Prostate gland (tissue), 2 donors: ENCODE measurements at regions not wholly inside any gene's neighbourhood (a gene's known extent, or its start where the extent isn't known, plus 50 kb on each side); places are given as distances from the start of the nearest gene placed in this dataset.

Experiments used
- DNase-seq: peaks from one replicate; pipeline ENCODE4 v3.0.0-alpha.2; 2019; ENCODE audit warnings: low spot score
- H3K27ac ChIP-seq, 2 donors: fragments of 200-600 bp; sonication (generic); 2 replicates each; pipeline ENCODE4 v1.5.1; 2017 to 2019
- H3K27me3 ChIP-seq: fragments of 200-600 bp; sonication (generic); replicated peaks from 2 replicates; pipeline ENCODE4 v1.5.1; 2019; ENCODE audit not compliant: insufficient read depth
- H3K36me3 ChIP-seq, 2 donors: fragments of 200-600 bp; sonication (generic); 1 replicate in 1 of 2; 2 replicates in 1 of 2; pipeline versions ENCODE4 v1.5.1 to v1.8.1; 2017 to 2019
- H3K4me1 ChIP-seq: fragments of 200-600 bp; sonication (generic); replicated peaks from 2 replicates; pipeline ENCODE4 v1.5.1; 2019
- H3K4me3 ChIP-seq, 2 donors: fragments of 200-600 bp; sonication (generic); 2 replicates each; pipeline ENCODE4 v1.5.1; 2017 to 2019
- H3K9me3 ChIP-seq: fragments of 200-600 bp; sonication (generic); 2 replicates; pipeline ENCODE4 v1.5.1; 2017
- CTCF ChIP-seq, 4 experiments: fragments of 200-600 bp in 2 of 4; fragments of 450-650 bp in 2 of 4; sonication (generic) in 2 of 4; IDR thresholded peaks; 1 replicate in 3 of 4; 2 replicates in 1 of 4; pipeline ENCODE4 v1.5.1; 2016 to 2019; ENCODE audit warnings: antibody characterized with exemption in 4 of 4, mild to moderate bottlenecking in 2 of 4, moderate library complexity in 2 of 4
- POLR2A ChIP-seq: fragments of 450-650 bp; IDR thresholded peaks from one replicate; pipeline ENCODE4 v1.6.1; 2016; ENCODE audit warnings: antibody characterized with exemption, mild to moderate bottlenecking
- POLR2AphosphoS5 ChIP-seq: sonication (generic); formaldehyde crosslinking; IDR thresholded peaks from one replicate; pipeline ENCODE4 v1.6.1; 2017; ENCODE audit warnings: antibody characterized with exemption
- WGBS: methylation state at CpG from one replicate; pipeline ENCODE4 v1.1.5; 2018; 5-methylcytosine and 5-hydroxymethylcytosine counted together
- intact Hi-C: fragments of 100-400 bp; cut with DNase I; formaldehyde crosslinking; loops from one replicate; pipeline ENCODE4 v1.14.2; 2022

DNA sequence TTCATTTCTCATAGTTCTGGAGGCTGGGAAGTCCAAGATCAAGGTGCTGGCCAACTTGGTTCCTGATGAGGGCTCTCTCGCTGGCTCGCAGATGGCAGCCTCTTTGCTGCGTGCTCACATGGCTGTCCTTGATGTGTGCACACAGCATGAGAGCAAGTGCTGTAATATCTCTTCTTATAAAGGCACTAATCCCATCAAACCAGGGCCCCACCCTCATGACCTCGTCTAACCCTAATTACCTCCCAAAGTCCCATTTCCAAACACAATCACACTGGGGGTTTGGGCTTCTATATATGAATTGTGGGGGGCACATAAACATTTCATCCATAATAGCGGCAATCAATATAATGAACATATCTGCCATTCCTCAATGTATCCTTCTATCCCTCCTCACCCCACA is 1062.1 kb downstream of the BRD1 start:
- Histone ChIP-seq H3K4me1 (no peaks in the 10 kb centered on the region), H3K36me3 (no peaks in the 10 kb centered on the region), H3K27ac (no peak overlapping the region), H3K4me3 (no peak overlapping the region), H3K9me3 (no peaks in the 10 kb centered on the region), H3K27me3 (no peaks in the 10 kb centered on the region)
- TF ChIP-seq POLR2A (no peak), CTCF (IDR thresholded peaks at IDR 0.05) (no peak), POLR2AphosphoS5 (no peak)
- intact Hi-C loops = no loop called here
- 93% methylated on average over 5 of the region's 5 CpGs for WGBS
- no peak for DNase-seq

- no peaks in the 10 kb centered on the region for H3K36me3 ChIP-seq
- H3K4me3 ChIP-seq = no peak overlapping the region
- no peak for DNase-seq
- no peaks in the 10 kb centered on the region for H3K4me1 ChIP-seq
- no peaks in the 10 kb centered on the region for H3K27me3 ChIP-seq
- TF ChIP-seq CTCF (IDR thresholded peaks at IDR 0.05) (no peak), POLR2A (no peak), POLR2AphosphoS5 (no peak)
- intact Hi-C loops = no loop called here
- H3K9me3 ChIP-seq = no peaks in the 10 kb centered on the region
- no peak overlapping the region for H3K27ac ChIP-seq
- 90% methylated on average over 14 of the region's 14 CpGs for WGBS
These were observed 1066.1 kb downstream of the BRD1 start for GRCh38 chr22:48761546-48761945.

- intact Hi-C loops = no loop called here
- no peak for DNase-seq
- 84% methylated on average over 19 of the region's 19 CpGs for WGBS
- H3K36me3 ChIP-seq = no peaks in the 10 kb centered on the region
- TF ChIP-seq POLR2A (no peak), CTCF (IDR thresholded peaks at IDR 0.05) (no peak), POLR2AphosphoS5 (no peak)
- no peaks in the 10 kb centered on the region for H3K4me1 ChIP-seq
- H3K27me3 ChIP-seq = no peaks in the 10 kb centered on the region
- H3K9me3 ChIP-seq = no peaks in the 10 kb centered on the region
- H3K4me3 ChIP-seq = no peak overlapping the region
- H3K27ac ChIP-seq = no peak overlapping the region
These were observed 1066.9 kb downstream of the BRD1 start for GRCh38 chr22:48760481-48761390.

GRCh38 chr22:48758881-48759875 is 1068.5 kb downstream of the BRD1 start:
- TF ChIP-seq POLR2A = no peak
- TF ChIP-seq POLR2AphosphoS5 = no peak
- no peak for TF ChIP-seq CTCF (IDR thresholded peaks at IDR 0.05)
- intact Hi-C loops = no loop called here
- Histone ChIP-seq H3K4me1 (no peaks in the 10 kb centered on the region), H3K27me3 (no peaks in the 10 kb centered on the region), H3K27ac (no peak overlapping the region), H3K4me3 (no peak overlapping the region), H3K36me3 (no peaks in the 10 kb centered on the region), H3K9me3 (no peaks in the 10 kb centered on the region)
- no peak for DNase-seq
- WGBS = 84% methylated on average over 22 of the region's 22 CpGs
